ENCODE measurements at regions not wholly inside any gene's neighbourhood (a gene's known extent, or its start where the extent isn't known, plus 50 kb on each side); places are given as distances from the start of the nearest gene placed in this dataset.
A peak's percentile ranks its signal among the peaks of the same experiment; 100 is the strongest.

GRCh38 chr6:14786455-14786854 lies 459.4 kb upstream of the JARID2 start:
- no peak for TF ChIP-seq CTCF (IDR thresholded peaks at IDR 0.05; ENCODE audit: low read length)
- TF ChIP-seq EZH2 (optimal IDR thresholded peaks at IDR 0.05; ENCODE audit: low read depth, low read length): no peak
- no peak for TF ChIP-seq EZH2phosphoT487 (IDR thresholded peaks at IDR 0.05; ENCODE audit: low read length)
- peaks cover 39% of the 10 kb centered on the region for H3K4me1 ChIP-seq (ENCODE audit: low read length)
- H2AFZ ChIP-seq (ENCODE audit: low read length): 0 out of 2 replicates have a peak overlapping the region, but pooled peaks have one; percentile 3
- peak overlapping the region; percentile 50; the same call in 1 of the 2 replicates for H3K27ac ChIP-seq (ENCODE audit: low read length)
- H3K9me2 ChIP-seq (replicated peaks; ENCODE audit: insufficient read depth, low read length): no peaks in the 10 kb centered on the region
- H4K20me1 ChIP-seq (ENCODE audit: insufficient read depth, low read length): no peaks in the 10 kb centered on the region
- no peaks in the 10 kb centered on the region for H3K36me3 ChIP-seq (replicated peaks; ENCODE audit: insufficient read depth, low read length)
- no peak overlapping the region for H3K4me3 ChIP-seq (ENCODE audit: low read length)
- H3K79me2 ChIP-seq (ENCODE audit: low read length): no peaks in the 10 kb centered on the region
- no peaks in the 10 kb centered on the region for H3K9me3 ChIP-seq (replicated peaks; ENCODE audit: insufficient read depth, low read length)
- H3K4me2 ChIP-seq (ENCODE audit: low read depth, low read length): peak overlapping the region; percentile 55
- peak; percentile 89 for DNase-seq
- peaks cover 12% of the 10 kb centered on the region for H3F3A ChIP-seq (ENCODE audit: insufficient read depth, low read length)
- H3K27me3 ChIP-seq (replicated peaks; ENCODE audit: insufficient read depth, low read length): no peaks in the 10 kb centered on the region
- no peak overlapping the region for H3K9ac ChIP-seq (ENCODE audit: low read length)

- H3K27me3 ChIP-seq (replicated peaks; ENCODE audit: insufficient read depth, low read length): no peaks in the 10 kb centered on the region
- peak overlapping the region; percentile 50; the same call in 1 of the 2 replicates for H3K27ac ChIP-seq (ENCODE audit: low read length)
- H3K4me2 ChIP-seq (ENCODE audit: low read depth, low read length): peak overlapping the region; percentile 55
- H3K4me1 ChIP-seq (ENCODE audit: low read length): peaks cover 39% of the 10 kb centered on the region
- no peak overlapping the region for H2AFZ ChIP-seq (ENCODE audit: low read length)
- H3K9me2 ChIP-seq (replicated peaks; ENCODE audit: insufficient read depth, low read length): no peaks in the 10 kb centered on the region
- H3K9me3 ChIP-seq (replicated peaks; ENCODE audit: insufficient read depth, low read length): no peaks in the 10 kb centered on the region
- H4K20me1 ChIP-seq (ENCODE audit: insufficient read depth, low read length): no peaks in the 10 kb centered on the region
- DNase-seq: peak; percentile 71
- H3K36me3 ChIP-seq (replicated peaks; ENCODE audit: insufficient read depth, low read length): no peaks in the 10 kb centered on the region
- no peak overlapping the region for H3K9ac ChIP-seq (ENCODE audit: low read length)
- no peaks in the 10 kb centered on the region for H3K79me2 ChIP-seq (ENCODE audit: low read length)
- no peak overlapping the region; the same call in 1 of the 2 replicates for H3K4me3 ChIP-seq (ENCODE audit: low read length)
- H3F3A ChIP-seq (ENCODE audit: insufficient read depth, low read length): peaks cover 12% of the 10 kb centered on the region
- TF ChIP-seq EZH2 (optimal IDR thresholded peaks at IDR 0.05; ENCODE audit: low read depth, low read length) (no peak), CTCF (IDR thresholded peaks at IDR 0.05; ENCODE audit: low read length) (no peak), EZH2phosphoT487 (IDR thresholded peaks at IDR 0.05; ENCODE audit: low read length) (no peak)
Measured at GRCh38 chr6:14787250-14787649, 458.6 kb upstream of the JARID2 start.

- Histone ChIP-seq H3K9me3 (replicated peaks; ENCODE audit: insufficient read depth, low read length) (no peaks in the 10 kb centered on the region), H3F3A (ENCODE audit: insufficient read depth, low read length) (peaks cover 12% of the 10 kb centered on the region), H3K36me3 (replicated peaks; ENCODE audit: insufficient read depth, low read length) (no peaks in the 10 kb centered on the region), H3K9ac (ENCODE audit: low read length) (no peak overlapping the region), H3K79me2 (ENCODE audit: low read length) (no peaks in the 10 kb centered on the region), H3K27me3 (replicated peaks; ENCODE audit: insufficient read depth, low read length) (no peaks in the 10 kb centered on the region), H3K4me2 (ENCODE audit: low read depth, low read length) (peak overlapping the region; percentile 55), H3K4me1 (ENCODE audit: low read length) (peaks cover 39% of the 10 kb centered on the region), H4K20me1 (ENCODE audit: insufficient read depth, low read length) (no peaks in the 10 kb centered on the region), H3K9me2 (replicated peaks; ENCODE audit: insufficient read depth, low read length) (no peaks in the 10 kb centered on the region), H2AFZ (ENCODE audit: low read length) (no peak overlapping the region), H3K27ac (ENCODE audit: low read length) (peak overlapping the region; percentile 50; the same call in 1 of the 2 replicates), H3K4me3 (ENCODE audit: low read length) (no peak overlapping the region)
- TF ChIP-seq EZH2 (optimal IDR thresholded peaks at IDR 0.05; ENCODE audit: low read depth, low read length): no peak
- TF ChIP-seq CTCF (IDR thresholded peaks at IDR 0.05; ENCODE audit: low read length): no peak
- no peak for TF ChIP-seq EZH2phosphoT487 (IDR thresholded peaks at IDR 0.05; ENCODE audit: low read length)
- DNase-seq: no peak
Measured at GRCh38 chr6:14787677-14788076, 458.2 kb upstream of the JARID2 start.

Measured in MM.1S (cell line).